ENCODE measurements at regions not wholly inside any gene's neighbourhood (a gene's known extent, or its start where the extent isn't known, plus 50 kb on each side); places are given as distances from the start of the nearest gene placed in this dataset.

DNA sequence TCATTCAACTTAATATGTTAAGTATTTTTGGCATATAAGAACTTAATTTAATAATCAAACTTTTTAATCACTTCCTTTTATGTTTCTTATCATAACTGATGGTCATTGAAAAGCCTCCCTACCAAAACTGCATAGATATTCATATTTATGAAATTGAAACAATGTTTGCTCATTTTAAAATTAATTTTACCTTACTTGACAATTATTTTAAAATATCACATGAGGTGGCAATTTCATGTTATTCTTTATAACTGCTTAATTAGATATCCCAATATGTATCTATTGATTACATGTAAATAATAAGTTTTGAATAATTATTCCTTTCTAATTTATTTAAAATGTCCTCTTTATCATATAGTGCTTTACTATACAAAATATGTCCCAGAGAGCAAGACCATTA lies 266.1 kb upstream of the NRIP1 start:
- in situ Hi-C loops (cut with HindIII; ENCODE audit: low pct_ligation_motif_present, low sequenced_read_pairs), result no loop called here
- TF ChIP-seq, protein P1, sequence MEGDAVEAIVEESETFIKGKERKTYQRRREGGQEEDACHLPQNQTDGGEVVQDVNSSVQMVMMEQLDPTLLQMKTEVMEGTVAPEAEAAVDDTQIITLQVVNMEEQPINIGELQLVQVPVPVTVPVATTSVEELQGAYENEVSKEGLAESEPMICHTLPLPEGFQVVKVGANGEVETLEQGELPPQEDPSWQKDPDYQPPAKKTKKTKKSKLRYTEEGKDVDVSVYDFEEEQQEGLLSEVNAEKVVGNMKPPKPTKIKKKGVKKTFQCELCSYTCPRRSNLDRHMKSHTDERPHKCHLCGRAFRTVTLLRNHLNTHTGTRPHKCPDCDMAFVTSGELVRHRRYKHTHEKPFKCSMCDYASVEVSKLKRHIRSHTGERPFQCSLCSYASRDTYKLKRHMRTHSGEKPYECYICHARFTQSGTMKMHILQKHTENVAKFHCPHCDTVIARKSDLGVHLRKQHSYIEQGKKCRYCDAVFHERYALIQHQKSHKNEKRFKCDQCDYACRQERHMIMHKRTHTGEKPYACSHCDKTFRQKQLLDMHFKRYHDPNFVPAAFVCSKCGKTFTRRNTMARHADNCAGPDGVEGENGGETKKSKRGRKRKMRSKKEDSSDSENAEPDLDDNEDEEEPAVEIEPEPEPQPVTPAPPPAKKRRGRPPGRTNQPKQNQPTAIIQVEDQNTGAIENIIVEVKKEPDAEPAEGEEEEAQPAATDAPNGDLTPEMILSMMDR (IDR thresholded peaks at IDR 0.05; ENCODE audit: low read depth, low read length, missing control alignments), result no peak
- H3K4me3 ChIP-seq (ENCODE audit: low read depth, low read length), result no peak overlapping the region
- no peak for DNase-seq
- H3K36me3 ChIP-seq (replicated peaks), result no peaks in the 10 kb centered on the region
- no peak overlapping the region for H3K27ac ChIP-seq
- no peaks in the 10 kb centered on the region for H3K27me3 ChIP-seq (replicated peaks)

DNA sequence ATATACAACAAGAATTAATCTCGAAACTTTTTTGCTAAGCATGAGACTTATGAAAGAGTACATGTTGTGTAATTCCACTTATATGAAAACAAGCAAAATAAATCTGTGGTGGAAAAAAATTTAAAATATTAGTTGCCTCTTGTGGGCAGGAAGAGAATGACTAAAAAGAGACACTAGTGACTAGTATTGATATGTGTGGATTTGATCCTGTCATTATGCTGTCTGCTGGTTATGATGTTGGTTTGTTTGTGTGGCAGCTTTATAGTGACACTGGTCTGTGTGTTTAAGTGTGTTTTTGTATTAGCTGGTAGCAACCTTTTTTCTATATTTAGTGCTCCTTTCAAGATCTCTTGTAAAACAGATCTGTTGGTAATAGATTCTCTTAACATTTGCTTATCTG lies 267.8 kb upstream of the NRIP1 start:
- no peak overlapping the region for H3K27ac ChIP-seq
- no peak for DNase-seq
- in situ Hi-C loops (cut with HindIII; ENCODE audit: low pct_ligation_motif_present, low sequenced_read_pairs), result no loop called here
- TF ChIP-seq, protein P1 (IDR thresholded peaks at IDR 0.05; ENCODE audit: low read depth, low read length, missing control alignments), result no peak
- no peaks in the 10 kb centered on the region for H3K36me3 ChIP-seq (replicated peaks)
- H3K27me3 ChIP-seq (replicated peaks), result no peaks in the 10 kb centered on the region
- no peak overlapping the region for H3K4me3 ChIP-seq (ENCODE audit: low read depth, low read length)

DNA sequence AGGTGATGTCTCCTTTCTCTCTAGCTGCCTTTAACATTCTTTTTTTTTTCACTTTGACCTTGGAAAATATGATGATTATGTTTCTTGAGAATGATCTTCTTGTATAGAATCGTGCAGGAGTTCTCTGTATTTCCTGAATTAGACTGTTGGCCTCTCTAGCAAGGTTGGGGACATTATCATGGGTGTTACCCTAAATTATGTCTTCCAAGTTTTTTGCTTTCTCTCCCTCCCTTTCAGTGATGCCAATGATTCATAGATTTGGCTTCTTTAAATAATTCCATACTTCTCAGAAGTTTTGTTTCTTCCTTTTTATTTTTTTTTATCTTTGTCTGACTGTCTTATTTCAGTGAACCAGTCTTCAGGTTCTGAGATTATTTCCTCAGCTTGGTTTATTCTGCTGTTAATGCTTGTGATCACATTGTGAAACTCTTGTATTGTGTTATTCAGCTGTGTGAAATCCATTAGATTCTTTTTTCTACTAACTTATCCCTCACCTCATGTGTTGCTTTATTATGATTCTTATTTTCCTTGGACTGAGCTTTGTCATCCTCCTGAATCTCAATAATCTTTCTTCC lies 268.4 kb upstream of the NRIP1 start:
- Histone ChIP-seq H3K36me3 (replicated peaks) (no peaks in the 10 kb centered on the region), H3K27ac (no peak overlapping the region), H3K4me3 (ENCODE audit: low read depth, low read length) (no peak overlapping the region), H3K27me3 (replicated peaks) (no peaks in the 10 kb centered on the region)
- DNase-seq, result no peak
- in situ Hi-C loops (cut with HindIII; ENCODE audit: low pct_ligation_motif_present, low sequenced_read_pairs), result no loop called here
- TF ChIP-seq, protein P1 (IDR thresholded peaks at IDR 0.05; ENCODE audit: low read depth, low read length, missing control alignments), result no peak

DNA sequence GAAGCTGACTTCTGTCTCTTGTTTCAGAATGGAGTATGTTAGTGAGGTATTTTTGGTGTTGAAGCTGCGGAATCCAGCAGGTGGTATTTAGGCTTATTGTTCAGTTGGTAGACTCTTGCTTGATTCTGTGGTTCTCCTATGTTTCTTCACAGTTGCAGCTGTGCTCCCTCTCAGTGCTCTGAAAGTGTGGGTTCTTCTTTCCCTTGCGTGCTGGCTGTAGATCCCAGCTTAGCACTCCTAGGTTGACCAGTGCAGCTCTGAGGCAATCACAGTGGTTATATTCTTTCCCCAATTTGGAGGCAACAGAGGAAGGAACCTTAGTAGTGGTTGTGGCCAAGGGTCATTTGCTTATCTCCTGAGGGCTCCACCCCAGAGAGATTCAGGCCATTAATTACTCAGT lies 269.2 kb upstream of the NRIP1 start:
- no peak for DNase-seq
- no peaks in the 10 kb centered on the region for H3K36me3 ChIP-seq (replicated peaks)
- no peak overlapping the region for H3K4me3 ChIP-seq (ENCODE audit: low read depth, low read length)
- TF ChIP-seq, protein P1 (IDR thresholded peaks at IDR 0.05; ENCODE audit: low read depth, low read length, missing control alignments), result no peak
- H3K27me3 ChIP-seq (replicated peaks), result no peaks in the 10 kb centered on the region
- in situ Hi-C loops (cut with HindIII; ENCODE audit: low pct_ligation_motif_present, low sequenced_read_pairs), result no loop called here
- H3K27ac ChIP-seq, result no peak overlapping the region

DNA sequence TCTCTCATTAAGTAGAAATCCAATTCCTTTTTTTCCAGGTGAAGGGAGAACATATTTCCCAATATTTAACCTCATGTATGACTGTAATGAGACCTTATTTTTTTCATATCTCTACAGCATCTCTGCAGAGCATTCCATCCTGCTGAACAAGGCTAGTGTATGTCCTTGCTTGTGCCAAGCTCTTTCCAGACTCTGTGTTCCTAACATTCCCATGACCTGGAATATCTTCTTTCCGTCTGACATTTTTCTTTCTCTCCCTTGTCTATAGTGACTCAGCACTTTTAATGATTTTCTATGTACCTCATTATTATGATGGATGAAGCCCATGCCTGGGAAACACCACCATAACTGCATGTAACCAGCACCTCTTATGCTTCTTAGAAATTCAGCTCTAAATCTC lies 278.3 kb upstream of the NRIP1 start:
- H3K4me3 ChIP-seq (ENCODE audit: low read depth, low read length), result no peak overlapping the region
- in situ Hi-C loops (cut with HindIII; ENCODE audit: low pct_ligation_motif_present, low sequenced_read_pairs), result no loop called here
- TF ChIP-seq, protein P1 (IDR thresholded peaks at IDR 0.05; ENCODE audit: low read depth, low read length, missing control alignments), result no peak
- H3K27me3 ChIP-seq (replicated peaks), result no peaks in the 10 kb centered on the region
- DNase-seq, result peak; percentile 14
- H3K27ac ChIP-seq, result no peak overlapping the region
- no peaks in the 10 kb centered on the region for H3K36me3 ChIP-seq (replicated peaks)

DNA sequence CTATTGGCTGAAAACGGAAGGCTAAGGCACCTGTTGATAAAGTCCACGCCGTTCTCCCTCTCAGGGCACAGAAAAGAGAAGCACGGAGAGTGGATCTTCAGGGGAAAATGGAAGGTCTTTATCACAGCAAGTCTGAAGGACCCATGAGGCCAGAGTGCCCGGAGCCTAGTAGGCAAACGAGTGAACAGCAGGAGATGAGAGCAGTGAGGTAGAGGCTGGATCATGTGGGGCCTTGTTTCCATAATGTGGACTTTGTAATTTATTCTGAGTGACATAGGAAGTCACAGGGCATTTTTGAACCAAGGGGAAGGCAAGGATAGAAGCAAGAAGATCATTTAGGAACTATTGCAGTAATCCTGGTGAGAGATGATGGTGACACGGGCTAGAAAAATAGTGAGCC lies 287.2 kb upstream of the NRIP1 start:
- no peak for DNase-seq
- H3K4me3 ChIP-seq (ENCODE audit: low read depth, low read length), result no peak overlapping the region
- TF ChIP-seq, protein P1 (IDR thresholded peaks at IDR 0.05; ENCODE audit: low read depth, low read length, missing control alignments), result no peak
- no peak overlapping the region for H3K27ac ChIP-seq
- no peaks in the 10 kb centered on the region for H3K36me3 ChIP-seq (replicated peaks)
- H3K27me3 ChIP-seq (replicated peaks), result no peaks in the 10 kb centered on the region
- in situ Hi-C loops (cut with HindIII; ENCODE audit: low pct_ligation_motif_present, low sequenced_read_pairs), result no loop called here

Measured in brain microvascular endothelial cell (primary cell).